GM21447 (cell line): ENCODE measurements at regions not wholly inside any gene's neighbourhood (a gene's known extent, or its start where the extent isn't known, plus 50 kb on each side); places are given as distances from the start of the nearest gene placed in this dataset.

Source experiments
- ATAC-seq: cut with Tn5 transposase; IDR thresholded peaks from one replicate; pipeline ENCODE4 v1.9.1; 2021; ENCODE audit not compliant: unreplicated experiment

DNA sequence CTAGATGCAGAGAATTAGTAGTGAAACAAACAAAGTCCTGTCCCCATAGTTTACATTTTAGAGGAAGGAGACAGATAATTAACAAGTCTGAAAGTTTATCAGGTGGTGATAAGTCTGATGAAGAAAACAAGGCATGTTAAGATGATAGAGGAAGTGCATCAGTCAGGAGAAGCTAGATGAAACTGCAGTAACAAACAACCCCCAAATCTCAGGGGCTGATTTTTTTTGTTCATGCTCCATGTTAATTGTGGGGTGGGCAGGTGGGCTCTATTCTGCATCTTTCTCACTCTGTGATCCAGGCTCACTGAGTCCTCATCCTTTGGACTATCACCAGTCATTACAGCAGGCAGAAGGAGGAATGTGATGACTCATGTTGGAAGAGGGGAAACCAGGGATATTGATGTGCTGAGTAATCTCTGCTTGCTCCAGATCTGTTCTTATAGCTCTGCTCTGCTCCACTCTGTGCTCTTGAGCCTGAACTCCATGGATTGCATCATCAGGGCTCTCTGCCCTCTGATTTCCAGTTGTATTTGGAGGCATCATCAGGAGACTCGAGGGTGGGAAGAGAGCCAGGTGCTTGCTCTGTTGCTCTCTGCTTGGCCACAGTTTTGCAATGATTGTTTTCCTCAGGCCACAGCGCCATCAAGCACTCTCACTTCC lies 166.9 kb downstream of the IER5 start:
- ATAC-seq = no peak

DNA sequence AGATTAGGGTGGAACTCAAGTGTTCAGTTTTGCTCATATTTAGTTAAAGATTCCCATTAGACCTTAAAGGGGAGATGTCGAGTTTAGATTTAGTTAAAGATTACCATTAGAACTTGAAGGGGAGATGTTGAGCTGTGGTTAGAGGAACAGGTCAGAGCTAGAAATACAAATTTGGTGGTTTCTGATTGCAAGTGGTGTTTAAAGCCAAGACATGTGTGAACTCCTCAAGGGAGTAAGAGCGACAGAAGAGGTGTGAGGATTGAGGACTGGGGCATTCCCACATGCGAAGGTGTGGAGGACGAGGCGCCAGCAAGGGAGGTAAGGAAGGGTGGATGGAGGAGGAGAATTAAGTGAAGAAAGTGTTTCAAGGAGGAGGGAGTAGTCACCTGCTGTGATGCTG lies 168.6 kb downstream of the IER5 start:
- ATAC-seq = peak; percentile 94

DNA sequence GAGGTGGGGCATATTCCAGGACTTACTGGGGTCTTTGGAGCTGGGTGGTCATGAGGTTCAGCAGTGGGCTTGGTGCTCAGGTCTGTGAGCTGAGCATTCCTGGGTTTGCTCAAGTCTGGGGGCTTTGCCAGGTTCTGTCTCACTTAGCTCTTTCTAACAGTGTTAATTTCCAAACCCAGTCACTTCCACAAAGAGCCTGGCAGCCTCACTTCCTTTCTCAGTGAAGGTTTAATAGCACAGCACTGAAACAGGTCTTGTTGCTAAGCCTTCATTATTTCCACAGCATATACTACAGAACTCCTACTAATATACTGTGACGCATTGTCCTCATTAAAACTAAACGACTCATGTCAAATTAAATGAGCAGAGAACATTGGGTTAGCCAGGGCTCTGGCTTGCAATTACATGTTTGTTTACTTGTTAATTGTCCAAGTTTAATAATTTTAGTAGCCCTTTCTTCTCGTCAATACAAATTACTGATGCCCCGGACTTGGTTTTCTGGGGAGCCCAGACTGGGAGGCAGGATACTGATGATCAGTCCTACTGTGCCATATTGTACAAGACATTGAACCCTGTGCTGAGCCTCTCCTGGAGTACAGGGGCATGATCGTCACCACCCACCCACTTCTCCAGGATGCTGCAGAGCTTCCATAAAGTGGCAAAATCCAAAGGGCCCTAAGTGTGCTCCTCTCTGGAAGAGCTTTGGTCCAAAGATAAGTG lies 170.7 kb downstream of the IER5 start:
- ATAC-seq = no peak

DNA sequence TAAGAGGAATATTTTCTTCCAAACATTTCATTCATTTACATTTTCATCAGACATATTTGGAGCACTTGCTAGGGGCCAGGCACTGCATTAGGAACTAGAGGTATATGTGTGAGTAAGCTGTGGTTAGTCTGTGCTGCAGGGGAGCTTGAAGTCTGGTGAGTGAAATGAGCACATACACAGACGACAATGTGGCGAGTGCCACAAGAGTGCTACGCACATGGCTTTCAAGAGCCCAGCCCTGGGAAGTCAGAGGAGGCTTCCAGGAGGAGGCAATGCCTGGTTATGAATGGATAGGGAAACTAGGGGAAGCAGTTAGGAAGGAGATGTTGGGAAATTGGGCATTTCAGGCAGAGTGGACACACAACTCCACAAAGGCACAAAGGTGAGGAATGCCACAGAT lies 171.8 kb downstream of the IER5 start:
- ATAC-seq = no peak

DNA sequence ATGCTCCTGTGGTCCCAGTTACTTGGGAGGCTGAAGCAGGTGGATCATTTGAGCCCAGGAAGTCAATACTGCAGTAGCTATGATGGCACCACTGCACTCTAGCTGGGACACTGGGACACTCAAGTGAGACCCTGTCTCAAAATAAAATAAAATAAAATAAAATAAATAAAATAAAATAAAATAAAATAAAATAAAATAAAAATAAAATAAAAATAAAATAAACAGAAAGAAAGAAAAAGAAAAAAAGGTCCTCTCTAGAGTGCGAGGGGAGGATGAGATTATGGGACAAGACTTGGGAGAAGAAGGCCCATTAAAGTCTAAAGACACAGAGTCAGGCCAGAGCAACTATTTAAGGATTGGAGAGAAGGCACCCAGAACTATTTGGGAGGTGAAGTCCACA lies 172.5 kb downstream of the IER5 start:
- ATAC-seq = no peak

DNA sequence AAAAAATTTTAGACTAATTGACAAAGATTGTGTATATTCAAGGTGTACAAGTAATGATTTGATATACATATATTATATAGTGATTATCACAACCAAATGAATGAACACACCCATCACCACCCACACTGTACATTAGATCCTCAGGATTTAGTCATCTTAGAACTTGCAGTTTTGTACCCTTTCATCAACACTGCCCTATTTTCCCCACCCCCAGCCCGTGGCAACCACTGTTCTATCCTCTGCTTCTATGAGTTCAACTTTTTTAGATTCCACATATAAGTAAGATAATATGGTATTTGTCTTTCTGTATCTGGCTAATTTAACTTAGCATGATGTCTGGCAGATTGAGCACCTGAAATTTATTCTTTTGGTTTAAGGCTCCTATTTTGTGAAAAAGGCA lies 173.6 kb downstream of the IER5 start:
- no peak for ATAC-seq

DNA sequence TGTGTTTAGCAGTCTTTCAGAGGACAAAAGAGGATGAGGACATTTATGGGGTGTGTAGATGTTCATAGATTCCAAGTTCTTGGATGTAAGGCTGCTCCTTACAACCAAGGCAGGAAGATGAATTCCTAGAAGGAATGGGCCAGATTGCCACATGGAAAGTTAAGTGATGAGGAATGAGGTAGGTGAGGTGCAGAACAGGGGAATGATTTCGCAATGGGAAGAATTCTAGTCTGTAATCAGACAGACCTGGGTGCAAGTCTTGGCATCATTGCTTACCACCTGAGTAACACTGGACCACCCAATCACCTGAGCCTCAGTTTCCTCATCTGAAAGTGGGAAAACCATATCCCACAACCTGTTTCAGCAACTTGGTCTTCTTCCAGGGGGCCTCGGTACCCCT lies 174.9 kb downstream of the IER5 start:
- ATAC-seq = no peak

DNA sequence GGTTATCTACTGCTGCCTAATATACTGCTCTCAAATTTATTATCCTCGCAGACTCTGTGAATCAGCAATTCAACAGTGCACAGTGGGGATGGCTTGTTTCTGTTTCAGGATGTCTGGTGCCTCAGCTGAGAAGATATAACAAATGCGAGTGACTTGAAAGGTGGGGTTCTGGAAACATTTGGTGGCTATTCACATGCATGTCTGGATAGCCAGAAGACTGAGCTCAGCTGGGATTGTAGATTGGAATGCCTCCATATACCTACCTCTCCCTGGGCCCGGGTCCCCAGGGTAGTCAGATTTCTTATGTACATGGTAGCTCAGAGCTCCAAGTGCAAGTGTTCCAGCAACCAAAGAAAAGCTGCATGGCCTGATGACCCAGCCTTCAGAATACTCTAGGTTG lies 176.3 kb downstream of the IER5 start:
- ATAC-seq = no peak

DNA sequence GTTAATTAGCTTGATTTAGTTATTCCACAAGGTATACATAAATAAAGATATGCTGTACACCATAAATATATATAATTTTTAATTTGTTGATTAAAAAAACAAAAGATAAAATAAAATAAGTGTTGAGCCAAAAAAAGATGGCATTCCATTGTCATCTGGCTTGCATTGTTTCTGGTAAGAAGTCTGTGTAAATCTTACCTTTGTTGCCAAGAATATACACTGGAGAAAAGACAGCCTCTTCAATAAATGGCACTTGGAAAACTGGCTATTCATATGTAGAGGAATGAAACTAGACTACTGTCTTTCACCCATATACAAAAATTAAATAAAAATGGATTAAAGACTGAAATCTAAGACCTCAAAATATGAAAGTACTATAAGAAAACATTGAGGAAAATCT lies 196.5 kb downstream of the IER5 start:
- ATAC-seq = no peak

DNA sequence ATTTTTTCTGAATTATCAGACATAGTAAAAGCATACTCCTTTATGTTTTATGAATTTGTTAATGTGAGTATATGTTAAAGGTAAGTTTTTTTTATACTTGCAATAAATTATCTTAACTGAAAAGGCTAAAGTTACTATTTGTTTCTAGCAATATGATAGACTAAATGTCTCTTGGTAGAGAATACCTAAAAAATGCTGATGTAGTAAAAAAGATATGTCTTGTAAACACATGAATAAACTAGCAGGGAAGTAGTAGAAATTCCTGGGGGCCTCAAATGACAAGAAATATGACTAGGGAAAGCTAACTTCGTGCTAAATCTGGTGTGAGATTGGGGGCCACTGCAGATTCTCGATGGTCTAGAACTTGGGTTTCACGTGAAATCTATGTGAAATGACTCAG lies 188.1 kb upstream of the CACNA1E start:
- no peak for ATAC-seq

DNA sequence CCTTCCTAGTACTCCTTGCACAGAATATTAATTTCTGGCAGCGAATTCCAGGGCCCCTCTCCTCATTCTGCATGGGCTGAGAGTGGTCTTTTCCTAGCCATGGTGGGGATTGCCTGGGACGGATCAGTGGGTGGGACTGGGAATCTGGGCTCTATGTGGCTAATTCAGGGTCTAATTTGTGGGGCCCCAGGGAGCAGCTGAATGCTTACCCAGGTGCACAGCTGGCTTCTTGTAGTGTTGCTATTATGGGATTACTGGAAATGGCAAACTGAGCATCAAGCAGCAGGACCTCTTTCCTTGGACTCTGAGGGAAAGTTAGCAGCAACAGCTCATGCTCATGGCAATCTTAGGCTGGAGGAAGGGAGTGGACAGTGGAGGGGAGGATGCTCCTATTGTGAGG lies 187.1 kb upstream of the CACNA1E start:
- no peak for ATAC-seq

DNA sequence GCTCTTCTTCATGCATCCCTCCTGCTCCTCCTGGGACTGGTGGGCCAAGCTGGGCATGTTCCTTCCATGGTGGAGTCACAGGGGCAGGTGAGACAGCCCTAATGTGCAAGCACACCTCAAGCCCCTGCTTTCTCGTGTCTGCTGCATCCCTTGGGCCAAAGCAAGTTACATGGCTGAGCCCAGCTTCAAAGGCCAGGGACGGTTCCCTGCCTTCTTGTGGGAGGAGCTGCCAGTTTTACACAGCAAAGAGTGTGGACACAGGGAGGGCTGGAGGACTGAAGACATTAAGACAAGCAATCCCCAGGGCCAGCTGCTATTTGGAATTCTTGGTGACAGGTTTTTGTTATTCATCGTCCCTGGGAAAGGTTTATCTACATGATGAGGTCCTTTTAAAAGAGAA lies 175.2 kb upstream of the CACNA1E start:
- no peak for ATAC-seq

DNA sequence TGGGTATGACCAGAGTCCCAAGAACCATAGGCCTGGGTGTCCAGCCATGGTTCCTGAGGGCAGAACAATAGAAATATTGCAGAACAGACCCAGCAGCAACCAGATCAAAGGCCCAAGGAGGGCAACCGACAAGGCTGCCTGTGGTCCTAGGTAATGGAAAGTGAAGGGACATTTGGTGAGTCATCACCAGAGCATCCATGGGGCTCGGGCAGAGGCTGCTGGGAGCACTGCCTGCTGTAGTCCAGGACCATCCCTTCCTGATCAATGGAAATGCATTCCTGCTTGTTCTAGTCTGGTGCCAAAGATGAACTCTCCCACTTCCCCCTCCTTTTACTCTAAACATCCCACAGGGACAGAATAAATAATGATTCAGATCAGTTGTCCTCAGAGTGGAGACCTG lies 172.8 kb upstream of the CACNA1E start:
- ATAC-seq = no peak

DNA sequence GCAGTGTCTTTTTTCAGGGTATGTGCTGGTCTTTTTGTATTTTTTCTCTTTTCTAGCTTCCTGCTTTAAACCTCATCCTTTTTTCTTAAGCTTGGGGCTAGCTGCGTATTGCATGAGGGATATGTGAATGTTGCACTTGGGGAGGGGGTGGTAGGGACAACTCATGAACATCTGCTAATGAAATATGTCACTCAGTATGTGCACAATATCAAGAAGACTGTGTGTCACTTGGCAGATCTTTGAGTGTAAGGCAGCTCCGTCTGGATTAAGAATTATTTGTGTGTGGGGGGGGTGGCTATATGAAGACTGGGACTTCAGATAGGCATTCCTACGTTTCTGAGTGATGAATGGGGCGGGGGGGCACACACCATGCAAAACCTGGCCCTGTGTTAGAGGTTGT lies 170.4 kb upstream of the CACNA1E start:
- ATAC-seq = no peak

DNA sequence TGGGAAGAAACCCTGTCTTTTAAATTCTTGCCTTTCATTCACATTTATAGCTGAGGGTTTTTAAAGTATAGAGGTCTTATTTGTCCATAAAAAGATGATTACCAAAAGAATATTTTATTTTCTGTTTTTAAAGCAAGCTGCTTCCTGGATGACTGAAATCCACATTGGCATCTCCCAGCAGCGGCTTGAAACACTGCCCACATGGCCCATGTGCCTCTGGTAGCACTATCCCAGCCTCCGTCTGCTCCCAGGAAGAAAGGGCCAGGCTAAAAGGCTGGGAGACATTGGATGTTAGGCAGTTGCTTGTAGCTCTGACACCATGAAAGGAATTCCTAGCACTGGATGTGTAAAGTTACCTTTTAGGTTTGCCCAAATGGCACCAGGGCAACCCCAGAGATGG lies 169.9 kb upstream of the CACNA1E start:
- no peak for ATAC-seq

DNA sequence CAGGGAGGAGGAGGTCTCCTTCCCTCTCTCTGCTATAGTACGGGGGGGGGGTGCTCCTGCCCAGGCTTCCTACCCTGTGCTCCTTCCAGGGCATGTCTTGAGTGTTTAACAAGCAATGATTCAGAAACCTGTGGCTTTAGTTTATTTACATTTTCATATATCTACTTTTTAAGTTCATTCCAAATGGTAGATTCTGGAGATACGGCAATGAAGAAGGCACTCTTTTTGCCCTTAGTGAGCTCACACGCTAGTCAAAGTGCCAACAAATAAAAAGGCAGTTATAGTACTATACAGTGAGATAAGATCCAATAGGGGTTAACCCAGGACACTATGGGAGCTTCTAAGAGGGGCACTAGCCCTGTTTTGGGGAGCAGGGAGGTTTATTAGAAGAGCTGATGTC lies 169.3 kb upstream of the CACNA1E start:
- no peak for ATAC-seq

DNA sequence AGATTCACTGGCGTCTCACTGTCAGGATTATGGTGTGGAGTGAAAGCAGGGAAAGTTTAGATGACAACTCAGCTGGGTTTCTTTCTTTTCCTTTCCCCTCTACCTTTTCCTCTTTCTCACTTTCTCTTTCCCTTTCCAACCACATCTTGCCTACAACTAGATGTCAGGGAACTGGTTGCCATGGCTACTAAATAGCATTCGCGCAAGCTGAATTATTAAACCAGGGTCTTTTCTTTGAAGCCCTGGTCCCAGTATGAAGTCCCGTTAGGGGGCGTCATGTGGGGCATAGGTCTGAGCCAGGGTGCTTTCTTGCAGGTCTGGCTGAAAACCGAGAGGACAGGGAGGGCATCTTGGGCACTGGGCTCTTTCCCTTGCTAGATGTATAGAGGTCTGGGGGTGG lies 168.4 kb upstream of the CACNA1E start:
- ATAC-seq = no peak

DNA sequence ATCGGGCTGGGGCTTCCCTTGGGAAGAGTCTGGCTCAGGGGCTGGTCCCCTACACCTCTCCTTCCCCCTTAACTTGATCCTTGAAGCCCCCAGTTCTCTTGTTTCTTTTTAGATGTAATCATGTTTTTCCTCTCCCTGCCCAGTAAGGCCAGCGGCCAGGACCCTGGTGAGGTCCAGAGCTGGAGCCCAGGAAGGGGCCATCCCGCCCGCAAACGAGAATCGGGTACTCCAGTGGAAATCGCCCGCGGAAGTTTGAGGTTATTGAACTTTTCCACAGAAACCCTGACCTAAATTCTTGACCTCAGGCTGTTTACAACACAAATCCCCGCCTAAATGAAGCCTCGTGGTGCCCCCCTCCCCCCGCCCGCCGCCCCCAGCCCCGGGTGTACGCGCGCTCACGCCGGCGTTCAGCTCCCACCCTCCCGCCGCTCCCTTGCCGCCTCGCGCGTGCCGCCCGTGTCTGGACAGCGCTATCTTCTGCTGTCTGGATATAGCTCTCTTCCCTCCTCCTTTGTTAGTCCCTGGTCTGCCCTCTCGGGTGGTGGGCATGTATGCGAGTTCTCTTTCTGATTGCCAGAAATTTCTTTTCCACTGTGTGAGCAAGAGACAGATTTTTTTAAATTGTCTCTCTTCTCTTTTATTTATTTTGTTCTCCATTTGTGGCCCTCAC lies 165.9 kb upstream of the CACNA1E start:
- no peak for ATAC-seq

DNA sequence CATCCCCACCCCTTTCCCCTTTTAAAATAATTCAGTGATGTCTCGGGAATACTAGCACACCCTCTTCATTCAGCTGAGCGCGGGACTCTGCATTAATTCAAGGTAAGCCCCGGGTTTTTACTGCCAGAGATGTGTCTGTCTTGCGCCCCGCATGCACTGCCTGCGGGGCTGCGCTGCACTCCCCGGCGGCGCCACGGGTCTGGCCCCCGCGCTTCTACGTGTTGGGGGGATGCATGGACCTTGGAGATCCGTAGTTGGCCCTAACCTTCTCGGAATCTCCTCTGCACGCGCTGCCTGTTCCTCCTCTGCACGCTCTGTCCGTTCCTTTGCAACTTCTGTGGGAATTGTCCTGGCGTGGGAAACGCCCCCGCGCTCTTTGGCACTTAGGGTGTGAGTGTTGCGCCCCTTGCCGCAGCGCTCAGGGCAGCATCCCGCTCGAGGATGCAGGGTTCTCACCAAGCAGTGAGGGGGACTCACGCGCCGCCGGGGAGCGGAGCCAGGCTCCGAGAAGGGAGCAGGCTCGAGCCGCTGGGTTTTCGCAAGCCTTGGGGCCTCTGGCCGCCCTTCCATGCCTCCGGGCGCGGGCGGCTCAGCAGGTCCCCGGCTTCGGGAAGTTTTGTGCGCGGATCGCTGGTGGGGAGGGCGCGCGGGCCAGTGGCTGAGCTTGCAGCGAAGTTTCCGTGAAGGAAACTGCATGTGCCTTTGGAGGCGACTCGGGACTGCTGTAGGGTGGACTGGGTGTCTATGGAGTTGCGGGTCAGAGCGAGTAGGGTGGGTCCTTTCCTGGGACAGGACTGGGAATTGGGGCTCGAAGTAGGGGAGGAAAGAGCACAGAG lies 165.1 kb upstream of the CACNA1E start:
- no peak for ATAC-seq

DNA sequence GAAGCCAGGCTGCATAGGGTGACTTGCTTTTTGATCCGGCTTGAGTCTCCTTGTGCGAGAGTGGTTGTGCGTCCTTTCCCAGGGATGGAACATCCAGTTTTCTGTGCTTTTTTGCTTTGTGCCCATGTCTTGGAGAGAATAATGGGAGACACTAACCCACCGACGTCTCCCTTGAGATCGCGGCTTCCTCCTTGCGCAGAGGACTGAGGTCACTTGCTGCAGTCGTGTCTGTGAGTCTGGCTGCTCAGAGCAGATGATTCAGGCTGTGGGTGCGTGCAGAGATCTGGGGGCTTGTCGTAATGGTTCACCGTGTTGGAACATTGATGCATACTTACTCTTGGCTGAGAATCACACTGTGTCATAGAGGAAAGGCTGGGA lies 164.5 kb upstream of the CACNA1E start:
- no peak for ATAC-seq

DNA sequence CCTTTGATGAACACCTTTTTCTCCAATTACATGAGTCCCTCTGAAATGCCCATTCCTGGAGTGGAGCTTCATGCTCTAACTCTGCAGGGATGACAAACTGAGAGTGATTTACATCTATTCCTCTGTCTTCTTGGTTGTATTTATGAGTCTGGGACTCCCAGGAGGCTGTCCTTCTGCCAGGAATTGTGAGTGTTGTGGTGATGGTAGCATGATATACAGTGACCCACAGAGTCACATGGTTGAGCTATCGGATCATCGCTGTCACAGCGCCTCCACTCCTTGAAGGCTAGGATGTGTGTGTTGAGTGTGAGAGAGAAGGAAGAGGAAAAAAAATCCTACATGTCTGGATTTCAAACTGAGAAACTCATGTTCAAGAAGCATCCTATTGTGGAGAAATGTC lies 163.4 kb upstream of the CACNA1E start:
- ATAC-seq = no peak
